IgD-negative memory B cell (primary cell): ENCODE measurements at regions not wholly inside any gene's neighbourhood (a gene's known extent, or its start where the extent isn't known, plus 50 kb on each side); places are given as distances from the start of the nearest gene placed in this dataset.

ENCODE experiments used
- H3K27ac Mint-ChIP-seq, 3 donors: one replicate each; pipeline ENCODE4 v1.8.0; 2020 to 2022; ENCODE audit warnings: mild to moderate bottlenecking in 3 of 3, mixed read lengths in 3 of 3, moderate library complexity in 1 of 3
- H3K27me3 Mint-ChIP-seq: one replicate; pipeline ENCODE4 v1.8.0; 2021; ENCODE audit warnings: mixed read lengths
- H3K36me3 Mint-ChIP-seq: one replicate; pipeline ENCODE4 v1.8.0; 2020; ENCODE audit warnings: mild to moderate bottlenecking, mixed read lengths
- H3K4me1 Mint-ChIP-seq, 3 donors: one replicate each; pipeline ENCODE4 v1.8.0; 2020 to 2022; ENCODE audit warnings: mixed read lengths in 3 of 3, mild to moderate bottlenecking in 1 of 3
- H3K4me3 Mint-ChIP-seq, 4 donors: one replicate each; pipeline ENCODE4 v1.8.0; 2020 to 2022; ENCODE audit warnings: mild to moderate bottlenecking in 4 of 4, mixed read lengths in 4 of 4, moderate library complexity in 3 of 4
- H3K9me3 Mint-ChIP-seq, 3 donors: one replicate each; pipeline ENCODE4 v1.8.0; 2020 to 2021; ENCODE audit warnings: mixed read lengths in 3 of 3, mild to moderate bottlenecking in 1 of 3

GRCh38 chr16:65355706-65356105 lies 233.8 kb upstream of the CDH11 start:
- Mint-ChIP-seq H3K9me3 (peaks cover 2 to 13% (median 3%) of the 10 kb centered on the region in 3 donors), H3K4me1 (no peaks in the 10 kb centered on the region), H3K27me3 (no peaks in the 10 kb centered on the region), H3K27ac (no peak overlapping the region), H3K36me3 (no peaks in the 10 kb centered on the region), H3K4me3 (no peak overlapping the region)

- no peaks in the 10 kb centered on the region for H3K27me3 Mint-ChIP-seq
- H3K4me3 Mint-ChIP-seq, result no peak overlapping the region
- H3K9me3 Mint-ChIP-seq, result peaks cover 0 to 13% (median 2%) of the 10 kb centered on the region in 3 donors
Observed at GRCh38 chr16:65353183-65353582, 231.3 kb upstream of the CDH11 start.

GRCh38 chr16:65349626-65350025 lies 227.8 kb upstream of the CDH11 start:
- Mint-ChIP-seq H3K9me3 (peaks cover 0 to 19% (median 4%) of the 10 kb centered on the region in 3 donors), H3K36me3 (no peaks in the 10 kb centered on the region), H3K4me3 (no peak overlapping the region), H3K27me3 (no peaks in the 10 kb centered on the region), H3K27ac (no peak overlapping the region), H3K4me1 (no peaks in the 10 kb centered on the region)

More at GRCh38 chr16:65353183-65353582, 231.3 kb upstream of the CDH11 start:
- Mint-ChIP-seq H3K4me1 (no peaks in the 10 kb centered on the region), H3K36me3 (no peaks in the 10 kb centered on the region), H3K27ac (no peak overlapping the region)

DNA sequence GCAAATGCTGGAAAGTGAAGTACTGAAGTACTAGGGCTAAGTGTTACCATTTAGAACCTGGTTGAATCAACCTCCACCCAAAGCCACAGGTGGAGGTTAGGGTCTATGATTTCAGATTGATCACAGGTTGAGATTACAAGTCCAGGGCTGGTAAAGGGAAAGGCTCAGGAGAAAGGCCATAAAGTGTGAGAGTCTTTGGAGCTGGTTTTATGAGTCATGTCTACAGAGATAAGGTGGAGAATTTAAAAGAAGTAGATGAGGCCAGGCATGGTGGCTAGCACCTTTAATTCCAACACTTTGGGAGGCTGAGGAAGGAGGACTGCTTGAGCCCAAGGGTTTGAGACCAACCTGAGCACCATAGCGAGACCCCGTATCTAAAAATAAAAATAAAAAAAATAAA lies 221.7 kb upstream of the CDH11 start:
- H3K27ac Mint-ChIP-seq, result no peak overlapping the region
- H3K9me3 Mint-ChIP-seq, result peaks cover 0 to 22% (median 4%) of the 10 kb centered on the region in 3 donors
- H3K27me3 Mint-ChIP-seq, result no peaks in the 10 kb centered on the region
- H3K36me3 Mint-ChIP-seq, result no peaks in the 10 kb centered on the region
- H3K4me1 Mint-ChIP-seq, result no peaks in the 10 kb centered on the region
- H3K4me3 Mint-ChIP-seq, result no peak overlapping the region

- Mint-ChIP-seq H3K4me3 (no peak overlapping the region), H3K9me3 (peaks cover 0 to 17% (median 2%) of the 10 kb centered on the region in 3 donors), H3K27ac (no peak overlapping the region), H3K4me1 (no peaks in the 10 kb centered on the region), H3K27me3 (no peaks in the 10 kb centered on the region), H3K36me3 (no peaks in the 10 kb centered on the region)
Observed at GRCh38 chr16:65342231-65342866, 220.5 kb upstream of the CDH11 start.

DNA sequence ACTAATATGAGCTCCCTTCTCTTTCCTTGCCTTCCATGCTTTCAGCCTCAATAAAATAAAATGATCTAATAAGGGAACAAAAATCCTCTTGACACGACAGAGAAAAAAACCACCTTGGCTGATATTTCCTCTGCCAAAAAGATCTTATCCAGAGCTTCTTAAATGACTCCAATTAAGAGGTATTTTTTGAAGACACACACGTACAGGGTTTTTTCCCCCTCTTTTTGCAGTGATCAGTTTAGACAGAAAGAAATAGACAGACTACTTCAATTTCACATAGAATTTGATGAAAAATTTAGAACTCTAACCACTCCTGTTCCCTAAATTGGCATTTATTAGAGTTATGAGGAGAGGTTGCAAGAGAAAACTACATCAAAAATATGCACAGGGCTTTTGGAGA lies 217.2 kb upstream of the CDH11 start:
- no peak overlapping the region for H3K27ac Mint-ChIP-seq
- H3K27me3 Mint-ChIP-seq, result no peaks in the 10 kb centered on the region
- H3K4me1 Mint-ChIP-seq, result no peaks in the 10 kb centered on the region
- peaks cover 0 to 11% (median 8%) of the 10 kb centered on the region in 3 donors for H3K9me3 Mint-ChIP-seq
- H3K36me3 Mint-ChIP-seq, result no peaks in the 10 kb centered on the region
- H3K4me3 Mint-ChIP-seq, result no peak overlapping the region

GRCh38 chr16:65336160-65336559 lies 214.3 kb upstream of the CDH11 start:
- peaks cover 4 to 16% (median 12%) of the 10 kb centered on the region in 3 donors for H3K9me3 Mint-ChIP-seq
- no peaks in the 10 kb centered on the region for H3K4me1 Mint-ChIP-seq
- no peak overlapping the region for H3K27ac Mint-ChIP-seq
- H3K36me3 Mint-ChIP-seq, result no peaks in the 10 kb centered on the region
- no peaks in the 10 kb centered on the region for H3K27me3 Mint-ChIP-seq
- no peak overlapping the region for H3K4me3 Mint-ChIP-seq

- peaks cover 2% of the 10 kb centered on the region for H3K36me3 Mint-ChIP-seq
- no peak overlapping the region for H3K27ac Mint-ChIP-seq
- H3K4me1 Mint-ChIP-seq, result no peaks in the 10 kb centered on the region
- H3K27me3 Mint-ChIP-seq, result no peaks in the 10 kb centered on the region
- no peak overlapping the region for H3K4me3 Mint-ChIP-seq
- H3K9me3 Mint-ChIP-seq, result peaks cover 4 to 12% (median 11%) of the 10 kb centered on the region in 3 donors
Observed at GRCh38 chr16:65334081-65334480, 212.2 kb upstream of the CDH11 start.

DNA sequence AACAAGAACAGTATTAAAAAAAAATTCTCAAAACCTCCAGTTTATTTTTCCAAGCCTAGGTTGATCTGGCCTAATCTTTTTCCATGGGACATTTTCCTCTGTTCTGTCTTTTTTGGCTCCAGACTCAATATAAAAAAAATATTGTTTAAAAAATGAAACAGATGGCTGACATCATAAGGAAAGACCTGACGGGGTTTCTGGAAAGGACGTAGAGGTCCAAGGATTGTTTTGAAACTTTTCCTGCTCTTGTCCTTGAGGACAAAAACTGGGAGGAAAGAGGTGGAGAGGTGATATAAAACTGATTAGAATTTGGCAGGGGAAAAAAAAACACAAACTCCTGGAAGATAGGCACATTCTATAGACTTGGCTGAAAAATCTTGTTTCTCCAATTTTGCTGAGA lies 211.4 kb upstream of the CDH11 start:
- no peak overlapping the region for H3K4me3 Mint-ChIP-seq
- H3K27ac Mint-ChIP-seq, result no peak overlapping the region
- H3K36me3 Mint-ChIP-seq, result peaks cover 2% of the 10 kb centered on the region
- H3K4me1 Mint-ChIP-seq, result no peaks in the 10 kb centered on the region
- H3K9me3 Mint-ChIP-seq, result peaks cover 4 to 12% (median 11%) of the 10 kb centered on the region in 3 donors
- no peaks in the 10 kb centered on the region for H3K27me3 Mint-ChIP-seq

- peaks cover 2% of the 10 kb centered on the region for H3K36me3 Mint-ChIP-seq
- no peaks in the 10 kb centered on the region for H3K27me3 Mint-ChIP-seq
- H3K27ac Mint-ChIP-seq, result no peak overlapping the region
- H3K9me3 Mint-ChIP-seq, result peaks cover 7 to 8% (median 8%) of the 10 kb centered on the region in 3 donors
- H3K4me1 Mint-ChIP-seq, result no peaks in the 10 kb centered on the region
- no peak overlapping the region for H3K4me3 Mint-ChIP-seq
Observed at GRCh38 chr16:65327346-65327745, 205.5 kb upstream of the CDH11 start.

GRCh38 chr16:65323655-65324237 lies 201.9 kb upstream of the CDH11 start:
- H3K9me3 Mint-ChIP-seq, result peaks cover 2 to 4% (median 4%) of the 10 kb centered on the region in 3 donors
- no peak overlapping the region for H3K4me3 Mint-ChIP-seq
- H3K27ac Mint-ChIP-seq, result no peak overlapping the region
- no peaks in the 10 kb centered on the region for H3K36me3 Mint-ChIP-seq
- H3K4me1 Mint-ChIP-seq, result no peaks in the 10 kb centered on the region
- no peaks in the 10 kb centered on the region for H3K27me3 Mint-ChIP-seq

- Mint-ChIP-seq H3K4me1 (no peaks in the 10 kb centered on the region), H3K27ac (no peak overlapping the region), H3K9me3 (peaks cover 0 to 9% (median 2%) of the 10 kb centered on the region in 3 donors), H3K36me3 (peaks cover 1% of the 10 kb centered on the region), H3K4me3 (no peak overlapping the region), H3K27me3 (no peaks in the 10 kb centered on the region)
Observed at GRCh38 chr16:65319621-65320231, 197.9 kb upstream of the CDH11 start.

DNA sequence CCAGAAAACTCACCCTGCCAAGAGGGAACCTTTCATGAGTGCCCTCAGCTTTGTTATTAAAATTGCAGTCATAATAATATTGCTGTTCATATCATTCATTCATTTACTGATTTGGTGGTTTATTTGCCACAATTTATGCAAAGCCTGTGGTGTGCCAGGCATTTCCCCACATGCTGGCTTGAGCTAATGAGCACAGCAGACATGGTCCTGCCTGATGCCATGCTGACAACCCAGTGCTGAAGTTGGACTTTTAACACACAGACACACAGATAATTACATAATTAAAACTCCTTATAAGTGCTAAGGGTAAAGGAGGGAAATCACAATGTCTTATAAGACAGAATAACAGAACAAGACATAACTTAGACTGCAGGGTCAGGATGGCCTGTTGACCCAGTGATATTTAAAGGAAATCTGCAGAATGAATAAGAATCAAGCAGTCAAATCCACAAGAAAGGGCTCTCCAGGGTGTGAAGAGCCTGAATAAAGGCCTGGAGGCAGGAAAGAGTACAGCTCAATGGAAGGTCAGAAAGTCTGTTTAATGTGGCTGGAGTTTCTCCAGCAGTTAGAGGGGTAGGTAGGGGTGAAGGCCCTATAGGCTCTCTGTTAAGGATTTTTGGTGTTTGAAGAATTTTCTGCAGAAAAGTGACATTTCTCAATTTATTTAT lies 196.9 kb upstream of the CDH11 start:
- Mint-ChIP-seq H3K9me3 (peaks cover 0 to 8% (median 1%) of the 10 kb centered on the region in 3 donors), H3K27me3 (no peaks in the 10 kb centered on the region), H3K4me1 (no peaks in the 10 kb centered on the region), H3K4me3 (no peak overlapping the region), H3K36me3 (peaks cover 1% of the 10 kb centered on the region), H3K27ac (peak overlapping the region in 1 of 3 donors; percentile 2)

DNA sequence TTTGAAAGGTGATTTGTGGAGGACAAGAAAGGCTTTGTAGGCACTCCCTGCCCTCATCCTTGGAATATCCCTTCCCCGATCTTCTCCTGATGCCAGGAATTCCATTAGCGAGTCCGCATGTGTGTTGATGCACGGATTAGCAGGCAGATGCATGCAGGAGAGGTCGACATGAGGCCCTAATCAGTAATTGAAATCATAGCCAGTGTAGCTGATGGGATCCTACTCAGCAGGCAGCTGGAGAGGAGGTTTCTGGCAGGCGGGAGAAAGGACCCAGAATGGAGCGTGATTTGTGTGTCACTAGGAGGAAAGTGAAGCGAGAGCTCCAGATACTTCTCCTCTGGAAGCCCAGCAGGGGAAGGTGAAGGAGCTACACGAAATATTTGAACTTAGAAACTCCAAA lies 196.3 kb upstream of the CDH11 start:
- Mint-ChIP-seq H3K4me3 (no peak overlapping the region), H3K27me3 (no peaks in the 10 kb centered on the region), H3K9me3 (peaks cover 0 to 8% (median 0%) of the 10 kb centered on the region in 3 donors), H3K36me3 (peaks cover 1% of the 10 kb centered on the region), H3K4me1 (no peaks in the 10 kb centered on the region), H3K27ac (peak overlapping the region in 1 of 3 donors; percentile 53)

DNA sequence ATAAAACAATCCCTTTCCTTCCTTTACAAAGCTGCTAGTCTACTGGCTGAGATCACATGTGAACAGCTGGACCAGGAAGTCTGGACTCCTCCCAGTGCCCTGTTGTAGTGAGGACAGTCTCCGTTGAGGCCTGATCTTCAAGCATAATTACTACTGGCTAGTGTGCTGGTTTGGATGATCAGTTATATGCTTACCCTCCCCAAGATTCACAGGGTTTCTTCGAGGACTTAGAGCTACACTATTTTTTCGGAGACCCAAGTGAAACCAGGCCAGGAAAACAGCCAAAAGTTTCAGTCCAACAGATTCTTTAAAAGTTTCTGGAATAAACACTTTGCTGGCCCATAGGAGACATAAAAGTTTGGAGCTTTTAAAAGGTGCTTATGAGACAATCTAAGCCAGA lies 194.9 kb upstream of the CDH11 start:
- no peak overlapping the region for H3K4me3 Mint-ChIP-seq
- H3K4me1 Mint-ChIP-seq, result no peaks in the 10 kb centered on the region
- H3K27ac Mint-ChIP-seq, result no peak overlapping the region
- H3K27me3 Mint-ChIP-seq, result no peaks in the 10 kb centered on the region
- peaks cover 0 to 8% (median 0%) of the 10 kb centered on the region in 3 donors for H3K9me3 Mint-ChIP-seq
- H3K36me3 Mint-ChIP-seq, result peaks cover 1% of the 10 kb centered on the region
